Nephron (organoid): ENCODE measurements at regions not wholly inside any gene's neighbourhood (a gene's known extent, or its start where the extent isn't known, plus 50 kb on each side); places are given as distances from the start of the nearest gene placed in this dataset.

Source experiments
- H3K27ac Mint-ChIP-seq, 3 experiments: 2 replicates each; pipeline ENCODE4 v1.8.0; 2020; ENCODE audit warnings: mixed read lengths in 3 of 3, mild to moderate bottlenecking in 2 of 3, moderate library complexity in 1 of 3
- H3K27me3 Mint-ChIP-seq: 2 replicates; pipeline ENCODE4 v1.8.0; 2021; ENCODE audit warnings: low read depth, mild to moderate bottlenecking, moderate library complexity, mixed read lengths
- H3K36me3 Mint-ChIP-seq: 2 replicates; pipeline ENCODE4 v1.8.0; 2020; ENCODE audit warnings: low read depth, mixed read lengths
- H3K4me1 Mint-ChIP-seq: 2 replicates; pipeline ENCODE4 v1.8.0; 2020; ENCODE audit warnings: mixed read lengths
- H3K4me3 Mint-ChIP-seq, 3 experiments: 2 replicates each; pipeline ENCODE4 v1.8.0; 2020; ENCODE audit warnings: mild to moderate bottlenecking in 3 of 3, mixed read lengths in 3 of 3, moderate library complexity in 2 of 3
- H3K9me3 Mint-ChIP-seq: 2 replicates; pipeline ENCODE4 v1.8.0; 2020; ENCODE audit warnings: mixed read lengths
- TF ChIP-seq, protein P1 (sequence below), 3 experiments: fragments of 200-600 bp; sonication (generic); IDR thresholded peaks; one replicate each; pipeline ENCODE4 v1.5.0; 2021; ENCODE audit warnings: antibody characterized with exemption in 3 of 3; ENCODE audit not compliant: unreplicated experiment in 3 of 3

DNA sequence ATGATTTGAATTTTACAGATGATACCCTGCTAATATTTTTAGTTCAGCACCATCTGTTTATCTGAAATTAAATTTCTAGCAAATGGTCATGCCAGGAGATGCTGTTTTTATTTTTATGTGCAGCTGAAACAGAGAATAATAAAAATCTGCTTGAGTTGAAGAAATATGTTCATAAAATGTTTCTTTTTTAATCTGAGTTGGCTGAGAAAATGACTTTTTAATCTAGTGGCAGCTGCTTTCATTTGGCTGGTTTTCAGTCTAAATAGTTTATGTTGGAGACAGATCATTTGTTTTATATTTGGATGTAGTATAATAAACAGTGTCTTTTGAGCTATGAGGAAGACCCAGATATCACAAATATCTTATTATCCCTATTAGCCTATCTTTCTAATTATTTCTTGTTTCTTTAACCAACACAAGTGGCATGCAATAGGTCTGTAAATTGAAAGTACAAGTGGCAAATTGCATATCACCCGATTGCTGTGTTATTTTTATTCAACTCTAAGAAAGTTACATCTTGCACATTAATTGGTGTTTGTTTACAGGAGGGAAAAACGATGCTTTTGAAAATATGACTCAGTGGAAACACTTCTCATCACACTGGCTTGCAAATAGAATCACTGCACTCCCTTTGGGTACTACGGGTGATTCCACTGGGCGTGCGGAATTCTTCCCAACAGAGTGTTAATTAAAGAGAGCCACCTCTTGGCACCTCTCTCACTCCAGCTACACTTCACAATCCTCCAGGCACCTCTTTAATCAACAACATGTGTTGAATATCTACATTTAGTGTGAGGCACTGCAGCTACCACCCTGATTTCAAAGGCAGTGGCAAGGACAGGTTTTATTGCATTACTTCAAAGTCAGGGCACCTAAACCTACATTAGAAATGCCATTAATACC lies 51.7 kb upstream of the AP1S2 start:
- TF ChIP-seq, protein P1, sequence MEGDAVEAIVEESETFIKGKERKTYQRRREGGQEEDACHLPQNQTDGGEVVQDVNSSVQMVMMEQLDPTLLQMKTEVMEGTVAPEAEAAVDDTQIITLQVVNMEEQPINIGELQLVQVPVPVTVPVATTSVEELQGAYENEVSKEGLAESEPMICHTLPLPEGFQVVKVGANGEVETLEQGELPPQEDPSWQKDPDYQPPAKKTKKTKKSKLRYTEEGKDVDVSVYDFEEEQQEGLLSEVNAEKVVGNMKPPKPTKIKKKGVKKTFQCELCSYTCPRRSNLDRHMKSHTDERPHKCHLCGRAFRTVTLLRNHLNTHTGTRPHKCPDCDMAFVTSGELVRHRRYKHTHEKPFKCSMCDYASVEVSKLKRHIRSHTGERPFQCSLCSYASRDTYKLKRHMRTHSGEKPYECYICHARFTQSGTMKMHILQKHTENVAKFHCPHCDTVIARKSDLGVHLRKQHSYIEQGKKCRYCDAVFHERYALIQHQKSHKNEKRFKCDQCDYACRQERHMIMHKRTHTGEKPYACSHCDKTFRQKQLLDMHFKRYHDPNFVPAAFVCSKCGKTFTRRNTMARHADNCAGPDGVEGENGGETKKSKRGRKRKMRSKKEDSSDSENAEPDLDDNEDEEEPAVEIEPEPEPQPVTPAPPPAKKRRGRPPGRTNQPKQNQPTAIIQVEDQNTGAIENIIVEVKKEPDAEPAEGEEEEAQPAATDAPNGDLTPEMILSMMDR (IDR thresholded peaks at IDR 0.05; ENCODE audit: unreplicated experiment in 3 of 3) = no peak
- Mint-ChIP-seq H3K27ac (peak overlapping the region in 1 of 3 experiments; percentile 24), H3K27me3 (no peaks in the 10 kb centered on the region), H3K9me3 (peaks cover 6% of the 10 kb centered on the region), H3K36me3 (no peaks in the 10 kb centered on the region), H3K4me1 (peaks cover 11% of the 10 kb centered on the region), H3K4me3 (no peak overlapping the region)
